H4 (cell line): ENCODE measurements at regions not wholly inside any gene's neighbourhood (a gene's known extent, or its start where the extent isn't known, plus 50 kb on each side); places are given as distances from the start of the nearest gene placed in this dataset.
"Not testable (repeated sequence)": the region's sequence is repeated elsewhere in the genome, so short reads cannot be mapped to it uniquely, and the experiment has no call there.

Experiments
- DNase-seq: peaks from one replicate; pipeline ENCODE4 v3.0.0-alpha.2; 2015; ENCODE audit warnings: low spot score

GRCh38 chr2:175829741-175830140 lies 172.3 kb downstream of the LNPK start:
- no peak for DNase-seq

GRCh38 chr2:175827856-175828255 lies 174.2 kb downstream of the LNPK start:
- no peak for DNase-seq

GRCh38 chr2:175824243-175824642 lies 177.8 kb downstream of the LNPK start:
- DNase-seq: no peak

- no peak for DNase-seq
These were observed 178.4 kb downstream of the LNPK start for GRCh38 chr2:175823707-175824073.

DNA sequence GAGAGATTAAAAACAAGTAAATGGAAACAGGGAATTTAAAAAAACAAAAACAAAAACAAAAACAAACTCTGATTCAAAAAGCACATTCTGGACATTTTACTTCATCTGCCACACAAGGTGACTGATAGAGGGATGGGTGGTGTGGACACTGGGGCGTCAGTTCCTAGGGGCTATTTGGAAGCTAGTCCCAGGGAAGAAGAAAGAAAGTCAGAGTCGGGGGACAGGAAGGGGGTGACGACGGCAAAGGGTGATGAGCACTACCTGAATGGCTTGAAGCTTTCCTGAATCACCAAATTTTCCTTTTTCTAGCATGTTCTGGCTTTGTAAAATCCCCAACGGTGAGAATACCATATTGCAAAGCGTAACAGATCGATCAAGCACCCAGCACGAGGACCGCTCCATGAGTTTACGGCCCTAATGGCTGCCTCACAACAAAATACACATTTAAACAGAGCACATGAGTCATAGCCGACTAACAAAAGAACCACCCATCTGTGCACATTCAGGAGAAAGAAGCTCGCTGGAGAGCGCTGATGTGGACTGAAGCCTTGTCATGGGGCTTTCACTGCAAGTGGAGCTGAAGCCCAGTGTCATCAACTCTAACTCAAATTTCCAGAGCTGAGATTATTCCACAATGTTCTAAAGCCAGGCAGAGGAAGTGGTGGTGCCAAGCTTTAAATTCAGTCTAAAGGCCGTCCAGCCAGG lies 178.9 kb downstream of the LNPK start:
- no peak for DNase-seq

- DNase-seq: no peak
These were observed 184.8 kb downstream of the LNPK start for GRCh38 chr2:175817221-175817620.

- no peak for DNase-seq
These were observed 186.5 kb downstream of the LNPK start for GRCh38 chr2:175815537-175815936.

- DNase-seq: no peak
These were observed 190.1 kb downstream of the LNPK start for GRCh38 chr2:175811971-175812370.

GRCh38 chr2:175808858-175809257 lies 193.2 kb downstream of the LNPK start:
- no peak for DNase-seq

DNA sequence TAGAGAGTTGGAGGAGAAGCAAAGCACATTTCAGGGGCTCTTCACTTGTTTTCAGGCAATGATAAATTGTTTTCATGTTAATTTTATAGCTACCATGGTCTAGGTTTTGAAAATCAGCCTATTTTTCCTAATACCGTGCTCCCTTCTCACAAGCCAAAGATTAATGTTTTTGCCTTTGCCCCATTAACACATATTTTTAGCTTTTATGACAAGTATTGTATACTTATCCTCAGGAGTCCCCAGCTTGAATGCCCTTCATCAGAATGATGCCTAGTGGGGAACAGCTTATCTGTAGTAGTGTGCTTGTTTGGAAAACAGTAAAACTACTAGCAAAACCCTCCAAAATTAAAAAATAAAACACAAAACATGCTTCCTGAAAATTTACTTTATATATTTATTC lies 194.0 kb downstream of the LNPK start:
- DNase-seq: no peak

- DNase-seq: peak; percentile 80
These were observed 194.8 kb downstream of the LNPK start for GRCh38 chr2:175807031-175807873.

DNA sequence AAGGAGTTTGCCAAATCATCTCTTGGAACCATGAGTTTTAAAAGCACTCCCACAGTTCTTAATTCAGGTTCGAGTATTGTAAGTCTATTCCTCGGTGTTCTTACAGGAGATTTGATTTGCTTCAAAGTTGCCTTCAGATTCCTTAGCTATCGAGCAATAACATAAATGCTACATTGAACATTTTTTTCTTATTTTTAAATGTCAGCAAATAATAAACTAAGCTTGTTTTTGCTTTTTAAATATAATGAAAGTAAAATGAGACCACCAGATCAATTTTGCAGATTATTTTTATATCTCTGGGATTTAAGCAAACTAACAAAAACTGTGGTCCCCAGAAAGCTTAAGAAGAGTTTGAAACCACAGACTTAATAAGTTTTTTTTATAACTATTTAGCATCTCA lies 195.5 kb downstream of the LNPK start:
- no peak for DNase-seq

GRCh38 chr2:175806125-175806490 lies 196.0 kb downstream of the LNPK start:
- DNase-seq: peak; percentile 13

GRCh38 chr2:175805442-175806124 lies 196.5 kb downstream of the LNPK start:
- DNase-seq: peak; percentile 54

DNA sequence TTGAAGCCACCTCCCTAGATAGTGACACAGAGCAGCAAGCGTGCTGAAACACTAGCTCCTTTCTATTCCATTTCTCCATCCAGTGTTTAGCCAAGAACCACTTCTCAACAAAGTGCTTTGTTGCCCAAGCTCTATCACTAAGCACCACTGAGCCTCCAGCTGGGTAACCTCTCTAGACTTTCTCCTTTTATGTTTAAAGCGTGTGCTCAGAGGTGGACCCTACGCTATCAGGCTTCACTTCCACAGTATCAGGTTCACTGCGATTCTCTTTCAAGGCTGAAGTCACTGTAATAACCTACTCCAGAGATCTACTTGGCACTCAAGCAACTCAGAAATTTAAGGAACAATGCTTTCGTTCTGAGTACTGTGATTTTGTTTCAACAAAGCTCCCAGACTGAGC lies 197.9 kb downstream of the LNPK start:
- no peak for DNase-seq

GRCh38 chr2:175796422-175796821 lies 205.6 kb downstream of the LNPK start:
- DNase-seq: not testable (repeated sequence)

DNA sequence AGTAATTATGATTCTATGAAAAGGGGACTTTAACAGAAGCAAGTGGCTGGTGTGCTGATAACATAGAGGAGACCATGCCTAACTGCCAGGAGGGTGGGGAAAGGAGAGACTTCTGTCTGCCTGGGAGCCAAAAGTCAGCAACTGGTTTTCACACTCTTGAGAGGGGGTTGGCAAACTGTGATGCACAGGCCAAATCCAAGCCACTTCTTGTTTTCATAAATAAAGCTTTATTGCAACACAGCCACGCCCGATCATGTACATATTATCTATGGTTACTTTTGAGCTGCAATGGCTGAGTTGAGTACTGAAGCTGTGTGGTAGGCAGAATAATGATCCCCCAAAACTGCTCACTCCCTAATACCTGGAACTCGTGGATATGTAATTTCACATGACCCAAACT lies 208.4 kb downstream of the LNPK start:
- DNase-seq: no peak

DNA sequence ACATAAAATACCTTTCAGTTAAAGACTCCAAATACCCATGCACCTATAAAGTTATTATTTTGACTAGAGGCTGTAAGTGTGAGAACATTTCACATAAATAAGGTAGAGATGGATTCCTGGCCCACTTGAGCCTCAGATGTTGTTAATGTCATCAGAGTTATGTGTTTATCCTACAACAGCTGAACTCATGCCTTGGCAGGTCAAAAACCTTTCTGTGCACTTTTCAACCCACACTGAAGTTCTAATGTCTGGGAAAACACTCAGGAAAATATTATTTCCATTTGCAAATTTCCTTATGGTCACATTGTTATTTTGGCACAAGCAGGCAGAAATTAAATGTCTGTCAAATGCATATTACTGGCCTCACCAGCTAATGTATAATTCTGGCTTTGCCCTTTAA lies 209.2 kb downstream of the LNPK start:
- DNase-seq: no peak

GRCh38 chr2:175792199-175792598 lies 209.9 kb downstream of the LNPK start:
- DNase-seq: no peak

GRCh38 chr2:175786471-175787124 lies 215.5 kb downstream of the LNPK start:
- no peak for DNase-seq

DNA sequence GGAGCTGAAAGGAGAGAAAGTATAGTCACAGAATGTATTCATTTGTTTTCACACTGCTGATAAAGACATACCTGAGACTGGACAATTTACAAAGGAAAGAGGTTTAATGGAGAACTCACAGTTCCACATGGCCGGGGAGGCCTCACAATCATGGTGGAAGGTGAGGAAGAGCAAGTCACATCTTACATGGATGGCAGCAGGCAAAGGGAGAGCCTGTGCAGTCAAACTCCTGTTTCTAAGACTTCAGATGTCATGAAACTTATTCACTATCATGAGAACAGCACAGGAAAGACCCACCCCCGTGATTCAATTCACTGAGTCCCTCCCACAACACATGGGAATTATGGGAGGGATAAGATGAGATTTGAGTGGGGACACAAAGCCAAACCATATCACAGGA lies 224.7 kb downstream of the LNPK start:
- not testable (repeated sequence) for DNase-seq

GRCh38 chr2:175769200-175769599 lies 232.9 kb downstream of the LNPK start:
- no peak for DNase-seq
